WTC11 (cell line): ENCODE measurements at regions not wholly inside any gene's neighbourhood (a gene's known extent, or its start where the extent isn't known, plus 50 kb on each side); places are given as distances from the start of the nearest gene placed in this dataset.

Experiments used
- ATF1 ChIP-seq: sonication (generic); formaldehyde crosslinking; IDR thresholded peaks from 2 replicates; pipeline ENCODE4 v1.8.1; 2023; ENCODE audit warnings: mild to moderate bottlenecking, moderate library complexity, missing genetic modification reagents
- CTCF ChIP-seq: fragments of 200-600 bp; IDR thresholded peaks from 2 replicates; pipeline ENCODE4 v1.8.0; 2022; ENCODE audit warnings: antibody characterized with exemption
- ESRRA ChIP-seq: sonication (generic); formaldehyde crosslinking; IDR thresholded peaks from 2 replicates; pipeline ENCODE4 v1.8.1; 2022; ENCODE audit warnings: mild to moderate bottlenecking, missing genetic modification reagents, borderline replicate concordance
- FOXP4 ChIP-seq: sonication (generic); formaldehyde crosslinking; IDR thresholded peaks from 2 replicates; pipeline ENCODE4 v1.8.0; 2022; ENCODE audit warnings: mild to moderate bottlenecking, missing genetic modification reagents
- HMGXB4 ChIP-seq: sonication (generic); formaldehyde crosslinking; IDR thresholded peaks from 2 replicates; pipeline ENCODE4 v1.8.1; 2023; ENCODE audit warnings: mild to moderate bottlenecking, moderate library complexity, missing genetic modification reagents
- IRF2 ChIP-seq: sonication (generic); formaldehyde crosslinking; IDR thresholded peaks from 2 replicates; pipeline ENCODE4 v1.8.0; 2022; ENCODE audit warnings: low read depth, missing genetic modification reagents, borderline replicate concordance
- MAX ChIP-seq: sonication (generic); formaldehyde crosslinking; IDR thresholded peaks from 2 replicates; pipeline ENCODE4 v1.8.0; 2022; ENCODE audit warnings: mild to moderate bottlenecking, missing genetic modification reagents
- STAT6 ChIP-seq: sonication (generic); formaldehyde crosslinking; conservative IDR thresholded peaks from 2 replicates; pipeline ENCODE4 v1.8.1; 2023; ENCODE audit warnings: mild to moderate bottlenecking, low read depth, missing genetic modification reagents, moderate library complexity
- USF2 ChIP-seq: sonication (generic); formaldehyde crosslinking; IDR thresholded peaks from 2 replicates; pipeline ENCODE4 v1.8.1; 2023; ENCODE audit warnings: mild to moderate bottlenecking, missing genetic modification reagents, moderate library complexity
- ZNF232 ChIP-seq: sonication (generic); formaldehyde crosslinking; IDR thresholded peaks from 2 replicates; pipeline ENCODE4 v1.8.0; 2022; ENCODE audit warnings: mild to moderate bottlenecking, missing genetic modification reagents
- ZNF263 ChIP-seq: sonication (generic); formaldehyde crosslinking; IDR thresholded peaks from 2 replicates; pipeline ENCODE4 v1.8.1; 2022; ENCODE audit warnings: low read depth, mild to moderate bottlenecking, moderate library complexity, missing genetic modification reagents
- TF ChIP-seq, protein P1 (sequence below): sonication (generic); formaldehyde crosslinking; IDR thresholded peaks from 2 replicates; pipeline ENCODE4 v1.8.1; 2022; ENCODE audit warnings: low read depth, missing genetic modification reagents, borderline replicate concordance
- TF ChIP-seq, protein P2 (sequence below): sonication (generic); formaldehyde crosslinking; IDR thresholded peaks from 2 replicates; pipeline ENCODE4 v1.8.1; 2023; ENCODE audit warnings: mild to moderate bottlenecking, missing genetic modification reagents

GRCh38 chr2:196260546-196260945 lies 89.2 kb upstream of the STK17B start:
- TF ChIP-seq ATF1 (CRISPR knock-in tag): no peak
- TF ChIP-seq CTCF: no peak
- TF ChIP-seq IRF2 (CRISPR knock-in tag): no peak
- TF ChIP-seq, protein P1, sequence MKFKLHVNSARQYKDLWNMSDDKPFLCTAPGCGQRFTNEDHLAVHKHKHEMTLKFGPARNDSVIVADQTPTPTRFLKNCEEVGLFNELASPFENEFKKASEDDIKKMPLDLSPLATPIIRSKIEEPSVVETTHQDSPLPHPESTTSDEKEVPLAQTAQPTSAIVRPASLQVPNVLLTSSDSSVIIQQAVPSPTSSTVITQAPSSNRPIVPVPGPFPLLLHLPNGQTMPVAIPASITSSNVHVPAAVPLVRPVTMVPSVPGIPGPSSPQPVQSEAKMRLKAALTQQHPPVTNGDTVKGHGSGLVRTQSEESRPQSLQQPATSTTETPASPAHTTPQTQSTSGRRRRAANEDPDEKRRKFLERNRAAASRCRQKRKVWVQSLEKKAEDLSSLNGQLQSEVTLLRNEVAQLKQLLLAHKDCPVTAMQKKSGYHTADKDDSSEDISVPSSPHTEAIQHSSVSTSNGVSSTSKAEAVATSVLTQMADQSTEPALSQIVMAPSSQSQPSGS (CRISPR knock-in tag): no peak
- TF ChIP-seq ESRRA: no peak
- TF ChIP-seq, protein P2, sequence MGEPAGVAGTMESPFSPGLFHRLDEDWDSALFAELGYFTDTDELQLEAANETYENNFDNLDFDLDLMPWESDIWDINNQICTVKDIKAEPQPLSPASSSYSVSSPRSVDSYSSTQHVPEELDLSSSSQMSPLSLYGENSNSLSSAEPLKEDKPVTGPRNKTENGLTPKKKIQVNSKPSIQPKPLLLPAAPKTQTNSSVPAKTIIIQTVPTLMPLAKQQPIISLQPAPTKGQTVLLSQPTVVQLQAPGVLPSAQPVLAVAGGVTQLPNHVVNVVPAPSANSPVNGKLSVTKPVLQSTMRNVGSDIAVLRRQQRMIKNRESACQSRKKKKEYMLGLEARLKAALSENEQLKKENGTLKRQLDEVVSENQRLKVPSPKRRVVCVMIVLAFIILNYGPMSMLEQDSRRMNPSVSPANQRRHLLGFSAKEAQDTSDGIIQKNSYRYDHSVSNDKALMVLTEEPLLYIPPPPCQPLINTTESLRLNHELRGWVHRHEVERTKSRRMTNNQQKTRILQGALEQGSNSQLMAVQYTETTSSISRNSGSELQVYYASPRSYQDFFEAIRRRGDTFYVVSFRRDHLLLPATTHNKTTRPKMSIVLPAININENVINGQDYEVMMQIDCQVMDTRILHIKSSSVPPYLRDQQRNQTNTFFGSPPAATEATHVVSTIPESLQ (CRISPR knock-in tag): no peak
- no peak for TF ChIP-seq ZNF263
- TF ChIP-seq FOXP4 (CRISPR knock-in tag): no peak
- no peak for TF ChIP-seq USF2 (CRISPR knock-in tag)
- TF ChIP-seq HMGXB4 (CRISPR knock-in tag): no peak
- TF ChIP-seq MAX (CRISPR knock-in tag): no peak
- no peak for TF ChIP-seq ZNF232 (CRISPR knock-in tag)
- TF ChIP-seq STAT6 (CRISPR knock-in tag): no peak
